HG03442 (cell line): ENCODE measurements at regions not wholly inside any gene's neighbourhood (a gene's known extent, or its start where the extent isn't known, plus 50 kb on each side); places are given as distances from the start of the nearest gene placed in this dataset.

Experiments used
- ATAC-seq: cut with Tn5 transposase; IDR thresholded peaks from one replicate; pipeline ENCODE4 v1.9.1; 2021; ENCODE audit warnings: mild to moderate bottlenecking, moderate library complexity; ENCODE audit not compliant: unreplicated experiment

DNA sequence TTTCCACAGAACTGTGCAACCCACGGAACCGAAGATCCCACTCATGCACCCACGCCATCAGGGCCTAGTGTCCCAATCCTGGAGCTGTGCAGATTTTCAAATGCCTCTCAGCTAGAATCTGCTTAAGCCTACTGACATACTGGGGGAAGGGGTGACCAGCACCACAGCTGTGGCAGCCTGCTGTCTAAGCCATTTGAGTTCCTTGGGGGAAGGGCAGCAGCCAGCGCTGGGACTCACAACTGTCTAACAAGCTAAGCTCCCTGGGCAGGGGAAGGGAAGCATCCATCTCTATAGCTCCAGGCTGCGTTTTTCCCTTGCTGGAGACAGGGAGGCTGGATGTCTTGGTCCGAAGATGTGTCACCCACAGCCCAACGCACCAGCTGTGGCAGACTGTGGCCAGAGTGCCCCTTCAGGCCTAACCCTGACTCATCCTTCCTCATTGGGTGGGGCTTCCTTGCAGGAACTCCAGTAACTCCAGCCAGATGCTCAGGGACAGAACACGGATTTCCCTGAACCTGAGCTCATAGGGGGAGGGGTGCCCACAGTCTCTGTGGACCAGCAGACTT, 194.8 kb downstream of the CHRDL1 start:
- ATAC-seq = no peak

DNA sequence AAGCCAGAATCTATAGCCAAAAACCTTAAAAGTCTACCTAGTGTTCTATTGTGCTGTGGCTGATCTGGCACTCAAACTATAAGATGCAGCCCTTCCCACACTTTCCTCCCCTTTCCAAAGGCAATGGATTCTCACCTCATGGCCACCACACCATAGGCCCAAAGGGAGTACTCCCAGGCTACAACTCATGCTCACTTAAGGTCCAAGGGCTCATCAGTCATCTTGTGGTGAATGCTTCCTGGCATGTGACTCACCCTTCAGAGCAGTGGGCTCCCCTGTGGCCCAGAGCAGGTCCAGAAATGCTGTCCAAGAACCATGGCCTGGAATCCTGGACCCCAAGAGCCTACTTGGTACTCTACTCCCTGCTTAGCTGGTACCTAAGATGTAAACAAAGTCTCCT, 181.0 kb downstream of the CHRDL1 start:
- no peak for ATAC-seq
